ENCODE measurements at regions not wholly inside any gene's neighbourhood (a gene's known extent, or its start where the extent isn't known, plus 50 kb on each side); places are given as distances from the start of the nearest gene placed in this dataset.
"Not testable (repeated sequence)": the region's sequence is repeated elsewhere in the genome, so short reads cannot be mapped to it uniquely, and the experiment has no call there.

GRCh38 chr1:224791362-224791941 lies 138.0 kb upstream of the DNAH14 start:
- DNase-seq (ENCODE audit: low spot score) = no peak

- DNase-seq (ENCODE audit: low spot score) = no peak
Measured at GRCh38 chr1:224795591-224795990, 133.9 kb upstream of the DNAH14 start.

- DNase-seq (ENCODE audit: low spot score) = no peak
Measured at GRCh38 chr1:224799083-224799482, 130.4 kb upstream of the DNAH14 start.

- no peak for DNase-seq (ENCODE audit: low spot score)
Measured at GRCh38 chr1:224800486-224801119, 128.9 kb upstream of the DNAH14 start.

GRCh38 chr1:224801844-224802490 lies 127.5 kb upstream of the DNAH14 start:
- no peak for DNase-seq (ENCODE audit: low spot score)

GRCh38 chr1:224802617-224803016 lies 126.9 kb upstream of the DNAH14 start:
- DNase-seq (ENCODE audit: low spot score) = no peak

- DNase-seq (ENCODE audit: low spot score) = no peak
Measured at GRCh38 chr1:224804220-224804619, 125.3 kb upstream of the DNAH14 start.

GRCh38 chr1:224805889-224806288 lies 123.6 kb upstream of the DNAH14 start:
- DNase-seq (ENCODE audit: low spot score) = no peak

- DNase-seq (ENCODE audit: low spot score) = no peak
Measured at GRCh38 chr1:224809137-224809536, 120.3 kb upstream of the DNAH14 start.

- no peak for DNase-seq (ENCODE audit: low spot score)
Measured at GRCh38 chr1:224809613-224810012, 119.9 kb upstream of the DNAH14 start.

GRCh38 chr1:224811564-224811963 lies 117.9 kb upstream of the DNAH14 start:
- DNase-seq (ENCODE audit: low spot score) = no peak

- DNase-seq (ENCODE audit: low spot score) = no peak
Measured at GRCh38 chr1:224815647-224816046, 113.8 kb upstream of the DNAH14 start.

GRCh38 chr1:224816062-224816461 lies 113.4 kb upstream of the DNAH14 start:
- no peak for DNase-seq (ENCODE audit: low spot score)

GRCh38 chr1:224817382-224817781 lies 112.1 kb upstream of the DNAH14 start:
- DNase-seq (ENCODE audit: low spot score) = no peak

GRCh38 chr1:224819861-224820260 lies 109.6 kb upstream of the DNAH14 start:
- no peak for DNase-seq (ENCODE audit: low spot score)

GRCh38 chr1:224820341-224820740 lies 109.1 kb upstream of the DNAH14 start:
- DNase-seq (ENCODE audit: low spot score) = no peak

GRCh38 chr1:224821751-224822150 lies 107.7 kb upstream of the DNAH14 start:
- not testable (repeated sequence) for DNase-seq (ENCODE audit: low spot score)

GRCh38 chr1:224825525-224826000 lies 103.9 kb upstream of the DNAH14 start:
- no peak for DNase-seq (ENCODE audit: low spot score)

- DNase-seq (ENCODE audit: low spot score) = no peak
Measured at GRCh38 chr1:224828691-224829090, 100.8 kb upstream of the DNAH14 start.

- DNase-seq (ENCODE audit: low spot score) = no peak
Measured at GRCh38 chr1:224831501-224831900, 98.0 kb upstream of the DNAH14 start.

- not testable (repeated sequence) for DNase-seq (ENCODE audit: low spot score)
Measured at GRCh38 chr1:224839648-224840300, 89.7 kb upstream of the DNAH14 start.

GRCh38 chr1:224841803-224842202 lies 87.7 kb upstream of the DNAH14 start:
- DNase-seq (ENCODE audit: low spot score) = not testable (repeated sequence)

All from HuH-7 (cell line).